PC-9 (cell line): ENCODE measurements at regions not wholly inside any gene's neighbourhood (a gene's known extent, or its start where the extent isn't known, plus 50 kb on each side); places are given as distances from the start of the nearest gene placed in this dataset.

Experiments
- BruUV-seq: library from RNA; stranded (reverse); fragments of 400-500 nt; replicated peaks from 2 replicates; lab custom pipeline; 2021; lab: Mats Ljungman, UMichigan
- CTCF ChIA-PET: fragments of 300-600 bp; sonication (Branson Sonifier 250); formaldehyde crosslinking; loops from one replicate; lab custom pipeline; 2022; ENCODE audit warnings: antibody characterized with exemption; lab: Charles Lee
- POLR2A ChIA-PET: fragments of 300-600 bp; sonication (Branson Sonifier 250); formaldehyde crosslinking; loops from one replicate; lab custom pipeline; 2022; ENCODE audit warnings: antibody characterized with exemption; ENCODE audit not compliant: unreplicated experiment; lab: Charles Lee
- DNase-seq, 2 experiments: peaks; one replicate each; pipeline versions ENCODE4 v3.0.0 to v3.0.0-alpha.2; 2015 to 2022; ENCODE audit warnings: mixed read lengths in 1 of 2
- H2AFZ ChIP-seq: fragments of 200-600 bp; sonication (generic); 2 replicates; pipeline ENCODE4 v1.8.1; 2017; ENCODE audit warnings: antibody characterized with exemption
- H3F3A ChIP-seq: fragments of 200-600 bp; sonication (generic); 2 replicates; pipeline ENCODE4 v1.8.1; 2017; ENCODE audit warnings: antibody characterized with exemption, mild to moderate bottlenecking, low read depth; ENCODE audit not compliant: insufficient read depth
- H3K27ac ChIP-seq: fragments of 200-600 bp; sonication (generic); 2 replicates; pipeline ENCODE4 v1.6.1; 2016; ENCODE audit warnings: mixed run types
- H3K27me3 ChIP-seq: fragments of 200-600 bp; sonication (generic); 2 replicates; pipeline ENCODE4 v1.6.1; 2016; ENCODE audit warnings: low read depth, mixed run types; ENCODE audit not compliant: insufficient read depth
- H3K36me3 ChIP-seq: fragments of 200-600 bp; sonication (generic); 2 replicates; pipeline ENCODE4 v1.6.1; 2016; ENCODE audit warnings: low read depth, mixed run types
- H3K4me1 ChIP-seq: fragments of 200-600 bp; sonication (generic); replicated peaks from 2 replicates; pipeline ENCODE4 v1.6.1; 2016; ENCODE audit warnings: mixed run types; ENCODE audit not compliant: insufficient read depth
- H3K4me2 ChIP-seq: fragments of 200-600 bp; sonication (generic); 2 replicates; pipeline ENCODE4 v1.6.1; 2017; ENCODE audit warnings: mixed run types
- H3K4me3 ChIP-seq: fragments of 200-600 bp; sonication (generic); 2 replicates; pipeline ENCODE4 v1.6.1; 2016; ENCODE audit warnings: mixed run types
- H3K79me2 ChIP-seq: fragments of 200-600 bp; sonication (generic); 2 replicates; pipeline ENCODE4 v1.6.1; 2017; ENCODE audit warnings: low read depth, mixed run types
- H3K9me2 ChIP-seq: fragments of 200-600 bp; sonication (generic); 2 replicates; pipeline ENCODE4 v1.8.1; 2017; ENCODE audit warnings: mild to moderate bottlenecking; ENCODE audit not compliant: insufficient read depth
- H3K9me3 ChIP-seq: fragments of 200-600 bp; sonication (generic); 2 replicates; pipeline ENCODE4 v1.8.1; 2016; ENCODE audit warnings: low read depth; ENCODE audit not compliant: insufficient read depth
- H4K20me1 ChIP-seq: fragments of 200-600 bp; sonication (generic); 2 replicates; pipeline ENCODE4 v1.8.1; 2017; ENCODE audit not compliant: insufficient read depth
- EZH2 ChIP-seq: fragments of 200-600 bp; sonication (generic); IDR thresholded peaks from 2 replicates; pipeline ENCODE4 v1.8.0; 2017; ENCODE audit warnings: antibody characterized with exemption, low read depth
- intact Hi-C: fragments of 100-400 bp; cut with micrococcal nuclease; formaldehyde crosslinking; loops from one replicate; pipeline ENCODE4 v1.10.0; 2022; ENCODE audit not compliant: unreplicated experiment
- TF ChIP-seq, protein P1 (sequence below): fragments of 200-600 bp; sonication (generic); conservative IDR thresholded peaks from 2 replicates; pipeline ENCODE4 v1.6.1; 2017; ENCODE audit warnings: mixed run types, antibody characterized with exemption, mild to moderate bottlenecking, moderate library complexity

DNA sequence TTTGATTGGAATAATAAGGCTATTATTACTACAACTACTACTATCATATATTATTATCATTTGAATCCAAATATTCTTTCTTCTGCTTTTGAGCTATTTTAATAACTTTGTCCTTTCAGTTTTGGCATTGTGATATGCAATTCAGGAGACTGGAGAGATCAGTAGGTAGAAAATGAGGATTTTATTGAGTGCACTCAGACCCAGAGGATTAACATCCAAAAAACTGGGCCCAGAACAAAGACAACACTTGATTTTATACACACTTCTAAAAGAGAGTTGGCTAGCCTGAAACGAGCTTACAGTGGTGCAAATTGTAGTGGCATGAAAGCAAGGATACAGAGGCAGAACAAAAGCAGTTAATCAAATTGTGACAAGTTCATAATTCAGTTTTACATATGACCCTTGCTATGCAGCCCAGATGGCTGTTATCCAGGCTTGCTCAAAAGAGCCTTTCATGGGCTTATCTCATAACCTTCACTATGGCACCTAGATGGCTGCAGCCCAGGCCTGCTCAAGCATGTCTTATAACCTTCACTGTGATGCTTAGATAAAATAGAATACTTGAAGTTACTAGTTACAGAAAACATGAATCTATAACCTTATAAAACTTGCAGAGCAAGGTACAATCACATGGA, 796.3 kb upstream of the RAG2 start:
- ChIA-PET CTCF (no interaction called here), POLR2A (no interaction called here)
- Histone ChIP-seq H3F3A (no peaks in the 10 kb centered on the region), H3K27ac (no peak overlapping the region), H3K36me3 (no peaks in the 10 kb centered on the region), H4K20me1 (no peaks in the 10 kb centered on the region), H3K9me2 (no peaks in the 10 kb centered on the region), H3K79me2 (no peaks in the 10 kb centered on the region), H3K4me1 (no peaks in the 10 kb centered on the region), H3K9me3 (peaks cover 20% of the 10 kb centered on the region), H3K4me2 (no peak overlapping the region), H3K27me3 (no peaks in the 10 kb centered on the region), H2AFZ (no peak overlapping the region), H3K4me3 (no peak overlapping the region)
- no TSS peak for BruUV-seq
- intact Hi-C loops = no loop called here
- DNase-seq = no peak
- TF ChIP-seq, protein P1, sequence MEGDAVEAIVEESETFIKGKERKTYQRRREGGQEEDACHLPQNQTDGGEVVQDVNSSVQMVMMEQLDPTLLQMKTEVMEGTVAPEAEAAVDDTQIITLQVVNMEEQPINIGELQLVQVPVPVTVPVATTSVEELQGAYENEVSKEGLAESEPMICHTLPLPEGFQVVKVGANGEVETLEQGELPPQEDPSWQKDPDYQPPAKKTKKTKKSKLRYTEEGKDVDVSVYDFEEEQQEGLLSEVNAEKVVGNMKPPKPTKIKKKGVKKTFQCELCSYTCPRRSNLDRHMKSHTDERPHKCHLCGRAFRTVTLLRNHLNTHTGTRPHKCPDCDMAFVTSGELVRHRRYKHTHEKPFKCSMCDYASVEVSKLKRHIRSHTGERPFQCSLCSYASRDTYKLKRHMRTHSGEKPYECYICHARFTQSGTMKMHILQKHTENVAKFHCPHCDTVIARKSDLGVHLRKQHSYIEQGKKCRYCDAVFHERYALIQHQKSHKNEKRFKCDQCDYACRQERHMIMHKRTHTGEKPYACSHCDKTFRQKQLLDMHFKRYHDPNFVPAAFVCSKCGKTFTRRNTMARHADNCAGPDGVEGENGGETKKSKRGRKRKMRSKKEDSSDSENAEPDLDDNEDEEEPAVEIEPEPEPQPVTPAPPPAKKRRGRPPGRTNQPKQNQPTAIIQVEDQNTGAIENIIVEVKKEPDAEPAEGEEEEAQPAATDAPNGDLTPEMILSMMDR = no peak
- no peak for TF ChIP-seq EZH2

- H3K36me3 ChIP-seq = no peaks in the 10 kb centered on the region
- ChIA-PET CTCF (no interaction called here), POLR2A (no interaction called here)
- no peak overlapping the region for H3K27ac ChIP-seq
- intact Hi-C loops = no loop called here
- H3K4me2 ChIP-seq = no peak overlapping the region
- no TSS peak for BruUV-seq
- no peaks in the 10 kb centered on the region for H3K27me3 ChIP-seq
- no peak overlapping the region for H3K4me3 ChIP-seq
- DNase-seq = no peak
- H4K20me1 ChIP-seq = no peaks in the 10 kb centered on the region
- TF ChIP-seq, protein P1 = no peak
- TF ChIP-seq EZH2 = no peak
- peaks cover 20% of the 10 kb centered on the region for H3K9me3 ChIP-seq
- no peaks in the 10 kb centered on the region for H3K4me1 ChIP-seq
- no peaks in the 10 kb centered on the region for H3F3A ChIP-seq
- no peaks in the 10 kb centered on the region for H3K79me2 ChIP-seq
- no peak overlapping the region for H2AFZ ChIP-seq
- no peaks in the 10 kb centered on the region for H3K9me2 ChIP-seq
These were observed 793.6 kb upstream of the RAG2 start for GRCh38 chr11:37391615-37392014.

DNA sequence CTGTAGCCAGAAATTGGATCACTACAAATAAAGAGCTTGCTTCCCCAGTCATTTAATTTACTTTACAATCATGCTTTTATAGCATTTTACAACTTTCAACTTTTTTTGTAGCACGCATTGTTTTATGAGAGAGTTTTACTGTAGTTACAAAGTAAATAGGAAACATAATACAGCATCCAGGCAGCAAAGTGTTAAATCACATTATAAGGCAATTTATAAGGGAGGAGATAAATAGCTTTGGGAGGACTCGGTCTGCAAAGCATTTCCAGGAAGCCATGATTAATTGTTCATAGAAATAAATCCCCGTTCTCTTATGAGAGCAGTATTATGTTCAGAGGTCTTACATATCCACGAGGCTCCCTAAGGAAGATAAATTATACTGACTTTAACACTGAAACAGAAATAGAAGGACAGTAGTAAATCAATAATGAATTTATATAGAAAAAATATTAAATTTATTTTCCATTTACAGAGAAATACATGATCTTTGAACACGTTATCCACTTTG, 792.6 kb upstream of the RAG2 start:
- Histone ChIP-seq H4K20me1 (no peaks in the 10 kb centered on the region), H3K36me3 (no peaks in the 10 kb centered on the region), H2AFZ (0 out of 2 replicates have a peak overlapping the region, but pooled peaks have one; percentile 3), H3K27ac (no peak overlapping the region), H3K4me3 (no peak overlapping the region), H3K27me3 (no peaks in the 10 kb centered on the region), H3K4me1 (no peaks in the 10 kb centered on the region), H3F3A (no peaks in the 10 kb centered on the region), H3K9me3 (peaks cover 20% of the 10 kb centered on the region), H3K4me2 (no peak overlapping the region), H3K79me2 (no peaks in the 10 kb centered on the region), H3K9me2 (no peaks in the 10 kb centered on the region)
- intact Hi-C loops = no loop called here
- ChIA-PET CTCF (no interaction called here), POLR2A (no interaction called here)
- TF ChIP-seq EZH2 = no peak
- TF ChIP-seq, protein P1 = no peak
- DNase-seq = no peak
- BruUV-seq = no TSS peak
